Mesothelial cell of epicardium (in vitro differentiated cells): ENCODE measurements at regions not wholly inside any gene's neighbourhood (a gene's known extent, or its start where the extent isn't known, plus 50 kb on each side); places are given as distances from the start of the nearest gene placed in this dataset.

Source experiments
- DNase-seq, 2 experiments: peaks; one replicate each; pipeline ENCODE4 v3.0.0; 2021; ENCODE audit warnings: low spot score in 2 of 2; ENCODE audit not compliant: unreplicated experiment in 2 of 2
- H3K27ac Mint-ChIP-seq: 2 replicates; pipeline ENCODE4 v1.8.0; 2021; ENCODE audit warnings: mixed read lengths
- H3K27me3 Mint-ChIP-seq: 2 replicates; pipeline ENCODE4 v1.8.0; 2021; ENCODE audit warnings: low read depth, mixed read lengths
- H3K36me3 Mint-ChIP-seq: 2 replicates; pipeline ENCODE4 v1.8.0; 2021; ENCODE audit warnings: mixed read lengths
- H3K4me1 Mint-ChIP-seq: 2 replicates; pipeline ENCODE4 v1.8.0; 2021; ENCODE audit warnings: mixed read lengths
- H3K4me3 Mint-ChIP-seq: 2 replicates; pipeline ENCODE4 v1.8.0; 2021; ENCODE audit warnings: mild to moderate bottlenecking, moderate library complexity, mixed read lengths
- H3K9me3 Mint-ChIP-seq: 2 replicates; pipeline ENCODE4 v1.8.0; 2021; ENCODE audit warnings: mixed read lengths
- CTCF ChIP-seq: fragments of 200-600 bp; sonication (generic); IDR thresholded peaks from one replicate; pipeline ENCODE4 v1.5.0; 2021; ENCODE audit warnings: antibody characterized with exemption; ENCODE audit not compliant: unreplicated experiment

DNA sequence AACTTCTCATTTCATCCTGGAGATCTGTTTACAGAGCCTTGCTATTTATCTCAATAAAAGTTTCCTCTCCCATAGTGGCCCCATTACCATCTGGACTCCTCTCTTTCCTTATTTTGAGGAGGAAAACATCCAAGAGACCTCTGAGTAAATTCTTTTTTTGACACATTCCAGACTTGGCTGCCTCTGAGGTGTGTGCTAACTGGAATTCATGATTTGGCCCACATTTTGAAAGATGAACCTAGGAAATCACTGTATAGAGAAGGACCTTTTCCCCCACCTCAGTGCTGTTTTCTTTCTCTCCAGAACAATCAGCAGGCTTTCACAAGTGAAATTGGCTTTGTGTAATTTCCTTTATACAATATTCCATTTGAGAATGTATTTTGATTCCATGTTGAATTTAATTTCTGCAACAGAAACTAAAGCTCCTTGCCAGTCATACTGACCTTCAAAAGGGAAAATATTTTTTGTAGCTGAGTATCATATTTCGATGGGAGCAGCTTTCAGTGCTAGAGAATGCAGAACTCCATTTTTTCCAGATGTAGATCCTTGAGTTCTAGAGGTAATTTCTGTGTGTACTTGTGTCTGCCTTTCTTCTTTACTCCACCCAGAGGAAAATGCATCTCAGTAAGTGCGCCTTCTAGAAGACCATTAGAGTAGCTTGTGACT is 244.9 kb upstream of the RGS6 start:
- Mint-ChIP-seq H3K27ac (peak overlapping the region; percentile 87), H3K9me3 (no peaks in the 10 kb centered on the region), H3K4me3 (no peak overlapping the region), H3K36me3 (peaks cover 10% of the 10 kb centered on the region), H3K4me1 (peaks cover 38% of the 10 kb centered on the region), H3K27me3 (no peaks in the 10 kb centered on the region)
- TF ChIP-seq CTCF = no peak
- DNase-seq = no peak

DNA sequence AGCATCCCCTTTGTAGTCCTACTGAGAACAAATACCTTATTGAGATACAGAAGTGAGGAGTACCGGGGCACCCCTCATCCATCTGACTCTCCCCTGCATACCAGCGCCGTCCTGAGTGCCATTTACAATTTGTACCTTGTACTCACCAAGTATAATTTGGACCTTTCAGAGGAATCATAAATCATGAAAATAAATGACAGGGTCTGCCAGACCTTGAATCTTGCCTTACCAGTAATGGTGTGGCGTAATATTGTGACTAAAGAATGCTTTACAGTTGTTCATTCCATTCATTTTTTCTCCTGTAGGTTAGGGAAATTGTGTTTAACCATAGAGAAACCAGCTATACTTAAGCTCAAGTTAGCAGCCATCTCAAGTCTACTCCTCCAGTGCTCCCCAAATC is 243.7 kb upstream of the RGS6 start:
- H3K27ac Mint-ChIP-seq = peak overlapping the region; percentile 78
- no peaks in the 10 kb centered on the region for H3K27me3 Mint-ChIP-seq
- no peak for TF ChIP-seq CTCF
- no peak overlapping the region for H3K4me3 Mint-ChIP-seq
- peaks cover 39% of the 10 kb centered on the region for H3K4me1 Mint-ChIP-seq
- no peak for DNase-seq
- H3K36me3 Mint-ChIP-seq = peaks cover 10% of the 10 kb centered on the region
- no peaks in the 10 kb centered on the region for H3K9me3 Mint-ChIP-seq

GRCh38 chr14:71690478-71690877 is 241.8 kb upstream of the RGS6 start:
- Mint-ChIP-seq H3K4me1 (peaks cover 56% of the 10 kb centered on the region), H3K36me3 (peaks cover 10% of the 10 kb centered on the region), H3K27ac (peak overlapping the region; percentile 11), H3K9me3 (no peaks in the 10 kb centered on the region), H3K27me3 (no peaks in the 10 kb centered on the region), H3K4me3 (no peak overlapping the region)
- no peak for TF ChIP-seq CTCF
- no peak for DNase-seq

DNA sequence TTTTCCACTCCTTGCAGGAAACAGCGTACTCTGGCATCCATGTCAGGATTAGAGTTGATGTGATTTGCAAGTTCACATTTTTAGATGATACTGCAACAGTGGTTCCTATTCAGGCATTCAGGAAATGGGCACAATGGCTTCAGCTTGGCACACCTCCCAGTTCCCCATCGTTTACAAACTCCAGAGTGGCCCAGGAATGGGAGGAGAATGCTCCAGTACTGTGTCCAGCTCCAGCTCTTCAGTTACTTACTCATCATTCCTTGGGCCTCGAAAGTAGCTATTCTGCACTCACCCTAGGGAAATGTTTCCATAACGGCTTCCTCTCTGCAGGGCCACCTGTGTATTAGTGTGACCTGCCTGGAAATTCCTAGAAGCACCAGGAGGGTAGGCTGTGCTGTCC is 239.7 kb upstream of the RGS6 start:
- Mint-ChIP-seq H3K9me3 (no peaks in the 10 kb centered on the region), H3K4me1 (peaks cover 60% of the 10 kb centered on the region), H3K4me3 (no peak overlapping the region), H3K27me3 (no peaks in the 10 kb centered on the region), H3K27ac (no peak overlapping the region), H3K36me3 (peaks cover 10% of the 10 kb centered on the region)
- no peak for TF ChIP-seq CTCF
- DNase-seq = no peak

DNA sequence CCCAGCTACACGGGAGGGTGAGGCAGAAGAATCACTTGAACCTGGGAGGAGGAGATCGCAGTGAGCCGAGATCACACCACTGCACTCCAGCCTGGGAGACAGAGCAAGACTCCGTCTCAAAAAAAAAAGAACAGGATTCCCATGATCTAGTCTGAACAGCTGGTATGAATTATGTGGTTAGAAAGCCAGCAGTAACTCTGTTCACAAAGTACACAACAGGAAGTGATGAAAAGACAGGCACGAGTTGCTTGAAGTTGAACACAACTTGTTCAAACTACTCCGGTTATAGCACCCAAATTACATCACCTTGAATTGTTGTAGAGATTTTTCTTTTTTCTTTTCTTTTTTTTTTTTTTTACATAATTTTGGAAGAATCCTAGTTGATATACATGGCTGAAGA is 238.8 kb upstream of the RGS6 start:
- peaks cover 55% of the 10 kb centered on the region for H3K4me1 Mint-ChIP-seq
- H3K27ac Mint-ChIP-seq = no peak overlapping the region
- no peak for TF ChIP-seq CTCF

More for the DNA sequence above, 238.8 kb upstream of the RGS6 start:
- no peaks in the 10 kb centered on the region for H3K9me3 Mint-ChIP-seq
- no peaks in the 10 kb centered on the region for H3K27me3 Mint-ChIP-seq
- no peak overlapping the region for H3K4me3 Mint-ChIP-seq
- DNase-seq = no peak
- H3K36me3 Mint-ChIP-seq = peaks cover 10% of the 10 kb centered on the region
